ENCODE measurements at regions not wholly inside any gene's neighbourhood (a gene's known extent, or its start where the extent isn't known, plus 50 kb on each side); places are given as distances from the start of the nearest gene placed in this dataset.

DNA sequence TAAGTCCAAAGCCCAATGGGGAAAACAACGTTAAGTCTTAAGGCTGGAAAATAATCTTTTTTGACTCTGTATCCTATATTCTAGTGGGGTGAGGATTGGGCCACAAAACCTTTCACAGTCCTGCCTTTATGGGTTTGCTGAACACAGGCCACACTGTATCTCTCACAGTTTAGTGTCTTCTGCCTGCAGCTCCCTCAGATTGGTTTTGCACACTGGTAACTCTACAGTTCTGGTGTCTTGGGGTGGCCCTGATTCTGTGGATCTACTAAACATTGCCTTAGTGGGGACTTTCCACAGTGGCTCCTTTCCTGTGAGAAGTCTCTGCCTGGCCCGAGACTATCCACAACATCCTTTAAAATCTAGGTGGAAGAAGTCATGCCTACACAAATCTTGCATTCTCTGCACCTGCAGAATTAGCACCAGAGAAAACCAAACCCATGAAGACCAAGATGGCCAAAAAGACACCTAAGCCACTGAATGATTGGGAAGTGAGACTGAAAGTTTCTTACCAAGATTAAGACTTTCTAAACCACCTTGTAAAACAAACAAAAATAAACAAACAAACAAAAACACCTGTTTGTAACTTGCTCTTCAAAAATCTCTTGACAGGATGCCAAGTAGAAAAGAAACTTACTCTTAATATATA lies 150.4 kb upstream of the PCDH10 start:
- Histone ChIP-seq H3K4me1 (ENCODE audit: insufficient read depth) (no peaks in the 10 kb centered on the region), H3K4me3 (ENCODE audit: low read depth, low read length) (no peak overlapping the region), H3K36me3 (ENCODE audit: insufficient read depth) (no peaks in the 10 kb centered on the region), H3K27ac (ENCODE audit: low read depth) (no peak overlapping the region)
- 95% methylated on average over 2 of the region's 2 CpGs for WGBS
- DNase-seq (ENCODE audit: extremely low spot score): no peak

DNA sequence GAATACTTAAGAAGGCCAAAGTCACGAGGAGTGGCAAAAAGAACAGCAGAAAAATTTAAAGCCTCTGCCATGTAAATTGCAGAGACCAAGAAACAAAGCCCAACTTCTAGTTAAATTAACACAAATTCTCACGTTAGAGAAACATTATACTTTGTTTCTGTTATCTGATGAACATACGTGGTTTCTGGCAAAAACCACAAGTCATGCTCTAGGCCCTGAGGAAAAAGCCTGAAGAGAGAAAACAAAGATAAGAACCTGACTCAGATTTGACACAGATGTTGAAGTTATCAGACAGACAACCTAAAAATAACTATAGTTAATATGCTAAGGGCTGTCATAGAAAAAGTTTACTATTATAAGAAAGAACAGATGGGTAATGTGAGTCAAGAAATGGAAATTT lies 149.1 kb upstream of the PCDH10 start:
- H3K4me3 ChIP-seq (ENCODE audit: low read depth, low read length): no peak overlapping the region
- WGBS: 24% methylated on average over 3 of the region's 3 CpGs
- no peak for DNase-seq (ENCODE audit: extremely low spot score)
- H3K4me1 ChIP-seq (ENCODE audit: insufficient read depth): no peaks in the 10 kb centered on the region
- H3K27ac ChIP-seq (ENCODE audit: low read depth): no peak overlapping the region
- H3K36me3 ChIP-seq (ENCODE audit: insufficient read depth): no peaks in the 10 kb centered on the region

DNA sequence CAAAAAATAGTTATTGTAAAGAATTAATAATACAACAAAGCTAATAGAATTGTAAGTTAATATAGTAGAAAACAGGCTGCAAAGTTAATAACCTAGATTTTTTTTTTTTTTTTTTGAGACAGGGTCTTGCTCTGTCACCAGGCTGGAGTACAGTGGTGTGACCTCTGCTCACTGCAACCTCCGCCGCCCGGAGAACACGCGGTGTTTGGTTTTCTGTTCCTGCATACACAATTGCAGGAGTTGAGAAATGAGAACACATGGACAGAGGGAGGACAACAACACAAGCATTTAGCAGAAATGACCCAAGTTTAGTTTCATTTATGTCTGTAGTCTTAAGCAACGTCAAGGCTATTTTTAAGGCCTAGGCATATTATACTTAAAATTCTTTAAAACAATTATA lies 145.9 kb upstream of the PCDH10 start:
- Histone ChIP-seq H3K4me1 (ENCODE audit: insufficient read depth) (no peaks in the 10 kb centered on the region), H3K27ac (ENCODE audit: low read depth) (no peak overlapping the region), H3K36me3 (ENCODE audit: insufficient read depth) (no peaks in the 10 kb centered on the region), H3K4me3 (ENCODE audit: low read depth, low read length) (no peak overlapping the region)
- no peak for DNase-seq (ENCODE audit: extremely low spot score)
- 97% methylated on average over 6 of the region's 6 CpGs for WGBS

DNA sequence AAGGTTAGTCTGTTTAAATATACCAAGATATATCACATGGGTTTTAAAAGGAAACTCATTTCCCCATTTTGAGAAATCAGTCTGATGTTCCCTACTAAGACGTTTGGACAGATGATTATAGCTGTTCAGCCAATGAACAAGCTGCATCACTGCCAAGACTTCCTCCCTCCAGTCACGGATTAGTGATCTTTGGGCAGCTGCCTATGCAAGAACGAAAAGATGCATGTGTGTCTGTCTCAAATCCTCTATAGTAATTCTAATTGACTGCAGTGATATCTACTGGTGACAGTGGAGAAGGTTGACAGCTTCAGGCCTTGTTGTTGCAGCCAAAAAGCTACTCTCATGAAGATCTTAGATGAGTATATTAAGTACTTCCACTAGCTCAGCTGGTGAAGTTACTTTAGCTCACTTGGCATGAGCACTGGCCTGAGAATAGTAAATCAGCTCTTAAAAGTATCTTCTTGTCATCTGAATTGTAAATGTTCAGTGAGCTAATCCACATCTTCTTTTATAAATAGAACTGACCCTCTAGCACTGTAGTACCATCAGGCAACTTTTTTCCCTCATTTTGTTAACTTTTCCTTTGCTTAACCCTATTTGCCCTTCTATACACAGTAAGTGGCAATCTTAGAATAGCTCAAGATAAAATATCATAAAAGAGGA lies 134.5 kb upstream of the PCDH10 start:
- 12% methylated on average over 3 of the region's 3 CpGs for WGBS
- DNase-seq (ENCODE audit: extremely low spot score): peak; percentile 40
- no peak overlapping the region for H3K4me3 ChIP-seq (ENCODE audit: low read depth, low read length)
- H3K4me1 ChIP-seq (ENCODE audit: insufficient read depth): no peaks in the 10 kb centered on the region
- no peak overlapping the region for H3K27ac ChIP-seq (ENCODE audit: low read depth)
- H3K36me3 ChIP-seq (ENCODE audit: insufficient read depth): no peaks in the 10 kb centered on the region

DNA sequence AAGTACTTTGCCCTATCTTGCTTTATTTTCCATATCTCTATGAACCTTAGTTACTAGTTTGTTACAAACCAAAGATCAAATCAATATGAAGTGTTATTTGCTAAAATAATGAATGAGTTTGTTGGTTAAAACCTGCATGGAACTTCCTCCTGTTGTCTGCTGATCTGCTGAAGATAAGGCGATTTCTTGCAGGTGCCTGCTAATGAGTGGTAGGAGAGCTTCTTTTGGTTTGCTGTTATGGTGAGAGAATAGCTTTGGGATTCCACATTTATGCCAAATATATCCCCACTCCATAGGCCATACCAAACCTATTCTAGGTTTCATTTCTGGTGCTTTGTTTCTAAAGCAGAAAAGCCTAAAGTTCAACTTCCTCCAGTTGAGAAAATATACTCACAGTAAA lies 103.8 kb upstream of the PCDH10 start:
- Histone ChIP-seq H3K4me3 (ENCODE audit: low read depth, low read length) (no peak overlapping the region), H3K4me1 (ENCODE audit: insufficient read depth) (no peaks in the 10 kb centered on the region), H3K27ac (ENCODE audit: low read depth) (no peak overlapping the region), H3K36me3 (ENCODE audit: insufficient read depth) (no peaks in the 10 kb centered on the region)
- WGBS: 86% methylated on average over 1 of the region's 1 CpG
- DNase-seq (ENCODE audit: extremely low spot score): no peak

DNA sequence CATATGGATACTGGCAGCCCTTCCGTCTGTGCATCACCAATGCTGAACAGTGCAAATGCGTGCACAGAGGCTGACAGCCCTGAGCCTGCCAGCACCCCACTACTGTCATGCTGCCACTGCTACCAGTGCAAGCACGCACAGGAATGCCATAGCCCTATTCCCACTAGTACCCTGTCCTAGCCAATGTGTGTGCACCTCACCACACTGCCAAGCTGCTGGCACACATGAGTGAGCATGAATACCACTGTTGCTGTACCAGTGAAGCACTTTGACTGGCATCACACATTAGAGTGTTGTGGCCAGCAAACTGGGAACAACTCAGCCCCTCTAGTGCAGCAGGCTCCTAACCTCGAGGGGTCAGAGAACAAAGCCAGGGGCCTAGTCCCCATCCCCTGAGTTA lies 102.9 kb upstream of the PCDH10 start:
- WGBS: 86% methylated on average over 4 of the region's 4 CpGs
- no peak overlapping the region for H3K4me3 ChIP-seq (ENCODE audit: low read depth, low read length)

DNA sequence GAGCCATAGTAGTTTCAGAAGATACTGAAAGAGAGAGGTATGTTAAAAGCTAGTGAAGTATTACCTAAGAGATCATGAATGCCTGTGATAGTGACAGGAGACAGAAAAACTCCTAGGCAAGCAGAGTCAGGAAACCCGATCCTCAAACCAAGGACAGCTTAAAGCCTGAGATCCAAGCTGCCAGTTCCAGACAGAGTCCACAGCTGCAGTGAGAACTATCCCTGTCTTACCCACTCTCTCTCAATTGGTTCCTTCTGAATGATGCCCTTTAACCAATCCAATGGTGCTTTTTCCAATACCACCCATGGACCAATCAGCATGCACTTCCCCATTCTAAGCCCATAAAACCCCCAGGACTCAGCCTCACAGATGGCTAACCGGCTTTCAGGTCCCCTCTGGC lies 90.4 kb upstream of the PCDH10 start:
- no peak for DNase-seq (ENCODE audit: extremely low spot score)
- Histone ChIP-seq H3K27ac (ENCODE audit: low read depth) (no peak overlapping the region), H3K4me1 (ENCODE audit: insufficient read depth) (no peaks in the 10 kb centered on the region), H3K4me3 (ENCODE audit: low read depth, low read length) (no peak overlapping the region), H3K36me3 (ENCODE audit: insufficient read depth) (no peaks in the 10 kb centered on the region)
- WGBS: 43% methylated on average over 2 of the region's 2 CpGs

More for the DNA sequence above, 102.9 kb upstream of the PCDH10 start:
- Histone ChIP-seq H3K36me3 (ENCODE audit: insufficient read depth) (no peaks in the 10 kb centered on the region), H3K4me1 (ENCODE audit: insufficient read depth) (no peaks in the 10 kb centered on the region), H3K27ac (ENCODE audit: low read depth) (no peak overlapping the region)
- DNase-seq (ENCODE audit: extremely low spot score): no peak

DNA sequence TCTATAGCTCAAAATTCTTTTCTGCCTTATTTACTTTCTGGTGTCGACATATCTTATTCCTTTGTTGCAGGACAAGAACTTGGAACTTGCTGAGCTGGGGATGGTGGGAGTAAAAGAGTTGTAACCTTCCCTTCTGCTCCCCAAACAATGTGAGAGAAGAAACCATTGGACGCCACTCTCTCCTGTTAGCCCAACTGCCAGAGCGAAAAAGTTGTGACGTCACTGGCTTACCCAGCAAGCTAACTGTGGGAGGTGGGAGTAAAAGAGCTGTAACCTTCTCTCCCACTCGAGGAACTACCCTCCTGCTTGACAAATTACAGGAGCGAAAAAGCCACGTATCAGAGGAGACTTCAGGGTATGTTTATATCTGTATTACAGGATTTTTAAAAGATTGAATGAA lies 90.0 kb upstream of the PCDH10 start:
- H3K4me1 ChIP-seq (ENCODE audit: insufficient read depth): no peaks in the 10 kb centered on the region
- H3K36me3 ChIP-seq (ENCODE audit: insufficient read depth): no peaks in the 10 kb centered on the region
- 79% methylated on average over 7 of the region's 7 CpGs for WGBS
- H3K4me3 ChIP-seq (ENCODE audit: low read depth, low read length): no peak overlapping the region
- no peak overlapping the region for H3K27ac ChIP-seq (ENCODE audit: low read depth)
- DNase-seq (ENCODE audit: extremely low spot score): no peak

DNA sequence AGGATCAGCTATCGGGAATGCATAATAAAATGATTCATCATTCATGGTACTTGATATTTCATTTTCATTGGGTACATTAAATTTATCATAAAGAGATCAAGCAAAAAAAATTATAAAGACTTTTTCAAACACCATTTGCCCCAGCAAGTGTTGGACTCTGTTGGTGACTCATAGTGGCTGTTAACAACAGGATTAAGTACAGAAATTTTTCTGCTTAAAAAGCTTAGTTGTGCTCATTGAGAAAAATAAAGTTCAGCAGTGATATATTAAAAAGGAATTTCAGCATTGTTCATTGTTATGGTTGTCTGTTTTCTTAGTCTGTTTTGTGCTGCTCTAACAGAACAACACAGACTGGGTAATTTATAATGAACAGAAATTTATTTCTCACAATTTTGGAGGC lies 86.2 kb upstream of the PCDH10 start:
- DNase-seq (ENCODE audit: extremely low spot score): no peak
- no peak overlapping the region for H3K4me3 ChIP-seq (ENCODE audit: low read depth, low read length)
- no peaks in the 10 kb centered on the region for H3K4me1 ChIP-seq (ENCODE audit: insufficient read depth)
- no peak overlapping the region for H3K27ac ChIP-seq (ENCODE audit: low read depth)
- no peaks in the 10 kb centered on the region for H3K36me3 ChIP-seq (ENCODE audit: insufficient read depth)
- WGBS: 87% methylated on average over 1 of the region's 1 CpG

DNA sequence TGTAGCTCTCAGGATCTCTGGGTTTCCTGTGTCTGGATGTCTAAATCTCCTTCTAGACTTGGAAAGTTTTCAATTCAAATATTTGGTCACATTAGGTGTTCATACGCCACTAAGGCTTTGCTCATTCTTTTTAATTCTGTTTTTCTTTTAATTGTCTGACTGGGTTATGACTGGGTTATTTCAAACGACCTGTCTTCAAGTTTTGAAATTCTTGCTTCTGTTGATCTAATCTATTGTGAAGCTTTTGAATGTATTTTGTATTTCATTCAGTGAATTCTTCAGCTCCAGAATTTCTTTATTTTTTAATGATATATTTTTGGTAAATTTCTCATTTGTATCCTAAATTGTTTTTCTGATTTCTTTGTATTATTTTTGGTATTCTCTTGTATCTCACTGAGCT lies 81.0 kb upstream of the PCDH10 start:
- DNase-seq (ENCODE audit: extremely low spot score): no peak
- WGBS: 85% methylated on average over 2 of the region's 2 CpGs
- Histone ChIP-seq H3K27ac (ENCODE audit: low read depth) (no peak overlapping the region), H3K4me3 (ENCODE audit: low read depth, low read length) (no peak overlapping the region), H3K36me3 (ENCODE audit: insufficient read depth) (no peaks in the 10 kb centered on the region), H3K4me1 (ENCODE audit: insufficient read depth) (no peaks in the 10 kb centered on the region)

DNA sequence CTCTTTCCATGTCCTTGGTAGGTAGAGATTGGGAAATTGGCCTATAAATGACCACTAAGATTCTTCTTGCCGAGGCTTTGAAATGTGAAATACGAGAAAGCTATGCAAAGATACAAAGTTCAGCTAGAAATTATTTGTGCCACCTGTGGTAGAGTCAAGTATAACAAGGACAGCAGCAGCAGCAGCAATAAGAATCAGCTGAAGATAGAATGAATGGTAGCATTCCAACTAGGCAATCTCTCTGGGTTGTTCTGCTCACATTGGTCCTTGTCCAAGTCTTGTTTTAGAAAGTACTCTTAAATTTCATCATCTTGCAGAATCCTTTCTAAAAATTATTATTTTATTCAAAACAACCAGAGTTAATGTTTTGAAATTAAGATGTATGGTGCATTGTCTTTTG lies 67.8 kb upstream of the PCDH10 start:
- Histone ChIP-seq H3K36me3 (ENCODE audit: insufficient read depth) (no peaks in the 10 kb centered on the region), H3K27ac (ENCODE audit: low read depth) (no peak overlapping the region), H3K4me1 (ENCODE audit: insufficient read depth) (no peaks in the 10 kb centered on the region), H3K4me3 (ENCODE audit: low read depth, low read length) (no peak overlapping the region)
- WGBS: 72% methylated on average over 2 of the region's 2 CpGs
- DNase-seq (ENCODE audit: extremely low spot score): no peak

DNA sequence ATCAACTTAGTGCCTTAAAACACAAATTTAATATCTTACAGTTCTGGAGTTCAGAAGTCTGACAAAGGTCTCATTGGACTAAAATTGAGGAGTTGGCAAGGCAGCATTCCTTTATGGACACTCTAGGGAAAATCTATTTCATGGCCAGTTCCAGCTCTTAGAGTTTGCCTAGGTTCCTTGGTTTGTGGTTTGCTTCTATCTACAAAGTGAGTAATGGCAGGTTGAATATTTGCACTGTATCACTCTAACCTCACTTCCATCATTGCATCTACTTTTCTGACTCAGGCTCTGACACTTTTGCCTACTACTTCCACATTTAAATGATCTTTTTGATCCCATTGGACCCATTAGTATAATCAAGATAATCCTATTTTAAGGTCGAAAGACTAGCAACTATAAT lies 64.7 kb upstream of the PCDH10 start:
- 93% methylated on average over 1 of the region's 1 CpG for WGBS
- DNase-seq (ENCODE audit: extremely low spot score): no peak

DNA sequence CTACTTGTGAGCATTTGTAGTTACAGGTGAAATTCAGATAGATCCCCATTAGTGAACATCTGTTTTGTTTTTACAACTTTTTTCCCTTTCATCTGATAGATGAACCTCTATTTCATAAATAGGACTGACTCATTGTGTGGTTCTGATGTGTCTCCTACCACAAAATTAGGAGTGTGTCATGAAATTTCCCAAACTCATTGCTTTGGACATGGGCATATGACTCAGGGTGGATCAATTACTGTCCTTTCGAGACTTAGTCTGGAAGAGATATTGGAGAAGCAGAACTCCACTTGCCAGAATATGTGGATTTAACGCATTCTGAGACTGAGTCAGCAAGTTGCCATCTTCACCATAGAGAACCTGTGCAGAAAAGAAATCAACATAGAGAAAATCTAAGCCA lies 53.5 kb upstream of the PCDH10 start:
- 91% methylated on average over 2 of the region's 2 CpGs for WGBS
- Histone ChIP-seq H3K4me1 (ENCODE audit: insufficient read depth) (no peaks in the 10 kb centered on the region), H3K4me3 (ENCODE audit: low read depth, low read length) (no peak overlapping the region)

More for the DNA sequence above, 64.7 kb upstream of the PCDH10 start:
- H3K4me3 ChIP-seq (ENCODE audit: low read depth, low read length): no peak overlapping the region
- no peaks in the 10 kb centered on the region for H3K4me1 ChIP-seq (ENCODE audit: insufficient read depth)
- H3K36me3 ChIP-seq (ENCODE audit: insufficient read depth): no peaks in the 10 kb centered on the region
- H3K27ac ChIP-seq (ENCODE audit: low read depth): no peak overlapping the region

DNA sequence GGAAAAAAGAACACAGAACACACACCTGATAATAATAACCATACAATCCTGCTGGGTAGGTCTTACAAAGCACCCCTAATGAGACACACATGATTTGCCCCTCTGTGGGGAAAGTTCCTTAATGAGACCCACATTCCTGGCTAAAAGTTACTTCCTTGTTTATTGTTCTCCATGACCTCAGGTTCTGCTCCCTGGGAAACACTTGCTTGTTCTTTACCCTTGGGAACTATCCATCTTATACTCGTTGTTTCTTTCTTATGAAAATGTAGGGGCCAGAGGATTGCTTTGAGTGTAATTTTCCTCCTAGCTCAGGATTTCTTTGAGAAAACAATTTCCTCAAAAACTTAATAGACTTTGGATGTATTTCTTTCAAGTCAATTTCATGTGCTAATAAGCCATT lies 52.1 kb upstream of the PCDH10 start:
- no peak overlapping the region for H3K27ac ChIP-seq (ENCODE audit: low read depth)
- H3K36me3 ChIP-seq (ENCODE audit: insufficient read depth): no peaks in the 10 kb centered on the region
- DNase-seq (ENCODE audit: extremely low spot score): no peak
- 43% methylated on average over 1 of the region's 1 CpG for WGBS
- no peak overlapping the region for H3K4me3 ChIP-seq (ENCODE audit: low read depth, low read length)
- H3K4me1 ChIP-seq (ENCODE audit: insufficient read depth): no peaks in the 10 kb centered on the region

More for the DNA sequence above, 53.5 kb upstream of the PCDH10 start:
- DNase-seq (ENCODE audit: extremely low spot score): no peak
- no peak overlapping the region for H3K27ac ChIP-seq (ENCODE audit: low read depth)
- no peaks in the 10 kb centered on the region for H3K36me3 ChIP-seq (ENCODE audit: insufficient read depth)

All from urinary bladder (tissue), 3 donors.